ENCODE measurements at regions not wholly inside any gene's neighbourhood (a gene's known extent, or its start where the extent isn't known, plus 50 kb on each side); places are given as distances from the start of the nearest gene placed in this dataset.

DNA sequence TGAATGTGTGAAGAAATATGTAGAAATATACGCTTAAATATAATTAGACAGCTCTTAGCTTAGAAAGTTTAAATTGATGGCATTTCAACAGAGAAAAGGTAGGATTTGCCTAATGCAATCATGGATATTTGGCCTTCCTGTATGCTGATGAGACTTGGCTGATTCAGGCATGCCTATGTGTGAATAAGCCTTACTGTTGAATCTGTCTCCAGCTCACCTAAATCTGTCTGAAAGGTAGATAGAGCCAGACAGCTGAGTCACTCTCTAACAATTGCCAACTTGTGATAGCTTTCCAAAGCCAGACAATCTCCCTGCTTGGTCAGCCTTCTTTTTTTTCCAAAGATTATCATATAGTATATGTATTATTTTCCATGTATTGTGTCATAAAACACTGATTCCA is 92.8 kb upstream of the FLRT2 start:
- no peak for TF ChIP-seq SP1 (IDR thresholded peaks at IDR 0.05)
- TF ChIP-seq FOXM1 (IDR thresholded peaks at IDR 0.05; ENCODE audit: borderline replicate concordance): no peak
- no peak for TF ChIP-seq FOXK2 (IDR thresholded peaks at IDR 0.05)
- no peak for TF ChIP-seq HDGF (IDR thresholded peaks at IDR 0.05; ENCODE audit: borderline replicate concordance)
- TF ChIP-seq ZNF384 (IDR thresholded peaks at IDR 0.05): no peak
- no peak for TF ChIP-seq L3MBTL2 (conservative IDR thresholded peaks at IDR 0.05)
- TF ChIP-seq BHLHE40 (IDR thresholded peaks at IDR 0.05; ENCODE audit: borderline replicate concordance): no peak
- no peak for TF ChIP-seq LEF1 (IDR thresholded peaks at IDR 0.05; ENCODE audit: borderline replicate concordance)
- no peak for TF ChIP-seq ELF4 (IDR thresholded peaks at IDR 0.05)
- no peak for TF ChIP-seq CTBP1 (IDR thresholded peaks at IDR 0.05; ENCODE audit: borderline replicate concordance)
- no peak for TF ChIP-seq ARNT (IDR thresholded peaks at IDR 0.05)
- no peak for TF ChIP-seq SUZ12 (IDR thresholded peaks at IDR 0.05)
- TF ChIP-seq NFRKB (IDR thresholded peaks at IDR 0.05): no peak
- TF ChIP-seq, protein P1, sequence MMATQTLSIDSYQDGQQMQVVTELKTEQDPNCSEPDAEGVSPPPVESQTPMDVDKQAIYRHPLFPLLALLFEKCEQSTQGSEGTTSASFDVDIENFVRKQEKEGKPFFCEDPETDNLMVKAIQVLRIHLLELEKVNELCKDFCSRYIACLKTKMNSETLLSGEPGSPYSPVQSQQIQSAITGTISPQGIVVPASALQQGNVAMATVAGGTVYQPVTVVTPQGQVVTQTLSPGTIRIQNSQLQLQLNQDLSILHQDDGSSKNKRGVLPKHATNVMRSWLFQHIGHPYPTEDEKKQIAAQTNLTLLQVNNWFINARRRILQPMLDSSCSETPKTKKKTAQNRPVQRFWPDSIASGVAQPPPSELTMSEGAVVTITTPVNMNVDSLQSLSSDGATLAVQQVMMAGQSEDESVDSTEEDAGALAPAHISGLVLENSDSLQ (IDR thresholded peaks at IDR 0.05): no peak
- DNase-seq (ENCODE audit: extremely low spot score): no peak
- ChIA-PET CTCF (no interaction called here), POLR2A (no interaction called here)

DNA sequence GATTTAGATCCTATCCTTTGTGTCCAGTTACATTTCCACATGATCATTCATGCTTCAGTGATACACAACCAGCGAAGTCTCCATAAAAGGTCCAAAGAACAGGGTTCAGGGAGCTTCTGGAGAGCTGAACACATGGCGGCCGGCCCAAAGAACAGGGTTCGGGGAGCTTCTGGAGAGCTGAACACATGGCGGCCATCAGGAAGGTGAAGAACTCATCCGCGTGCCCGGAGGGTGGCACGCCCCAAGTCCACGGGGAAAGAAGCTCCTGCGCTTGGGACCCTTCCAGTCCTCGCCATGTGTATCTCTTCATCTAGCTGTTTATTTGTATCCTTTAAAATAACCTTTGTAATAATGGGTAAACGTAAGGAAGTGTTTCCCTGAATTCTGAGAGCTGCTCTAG is 91.9 kb upstream of the FLRT2 start:
- TF ChIP-seq FOXA1 (IDR thresholded peaks at IDR 0.05) (no peak), HDGF (IDR thresholded peaks at IDR 0.05; ENCODE audit: borderline replicate concordance) (no peak), LEF1 (IDR thresholded peaks at IDR 0.05; ENCODE audit: borderline replicate concordance) (no peak), ARNT (IDR thresholded peaks at IDR 0.05) (no peak)
- CTCF ChIA-PET: no interaction called here
- no peak for DNase-seq (ENCODE audit: extremely low spot score)
- POLR2A ChIA-PET: no interaction called here

- CTCF ChIA-PET: no interaction called here
- no peak for DNase-seq (ENCODE audit: extremely low spot score)
- POLR2A ChIA-PET: no interaction called here
- TF ChIP-seq, protein P1 (IDR thresholded peaks at IDR 0.05): no peak
- TF ChIP-seq ARNT (IDR thresholded peaks at IDR 0.05): no peak
- no peak for TF ChIP-seq FOXA1 (IDR thresholded peaks at IDR 0.05)
- no peak for TF ChIP-seq CTBP1 (IDR thresholded peaks at IDR 0.05; ENCODE audit: borderline replicate concordance)
- TF ChIP-seq ZNF384 (IDR thresholded peaks at IDR 0.05): no peak
- no peak for TF ChIP-seq BHLHE40 (IDR thresholded peaks at IDR 0.05; ENCODE audit: borderline replicate concordance)
- no peak for TF ChIP-seq TARDBP (IDR thresholded peaks at IDR 0.05)
- no peak for TF ChIP-seq SP1 (IDR thresholded peaks at IDR 0.05)
Measured at GRCh38 chr14:85438481-85438942, 91.4 kb upstream of the FLRT2 start.

DNA sequence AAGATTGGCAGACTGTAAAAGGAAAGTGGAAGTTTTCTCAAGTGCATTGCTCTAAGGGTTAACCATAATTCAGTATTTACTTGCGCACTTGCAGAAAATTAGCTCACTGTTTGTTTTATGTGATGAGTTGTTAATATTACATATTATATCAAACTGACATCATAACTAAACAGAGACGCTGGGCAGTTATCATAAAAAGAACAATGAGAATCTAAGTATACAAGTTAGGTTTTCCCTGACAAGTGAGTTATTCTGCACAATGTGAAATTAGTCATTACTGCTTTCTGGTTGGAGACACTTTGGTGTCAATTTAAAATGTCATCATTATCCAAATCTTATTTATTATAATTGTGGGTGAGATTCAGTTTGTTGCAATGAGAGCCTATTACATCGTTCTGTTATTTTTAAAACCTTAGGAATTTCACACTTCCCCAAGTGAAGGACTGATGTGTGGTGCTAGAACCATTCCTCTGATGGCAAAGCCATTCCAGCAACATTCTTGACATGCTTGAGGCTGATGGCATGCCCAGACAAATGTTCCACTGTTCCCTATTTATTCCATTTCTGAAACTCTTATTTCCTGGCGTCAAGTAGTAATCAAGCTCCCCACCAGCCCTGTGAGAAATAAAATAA is 90.1 kb upstream of the FLRT2 start:
- TF ChIP-seq ARNT (IDR thresholded peaks at IDR 0.05) (no peak), FOXK2 (IDR thresholded peaks at IDR 0.05) (no peak), NFRKB (IDR thresholded peaks at IDR 0.05) (no peak), TARDBP (IDR thresholded peaks at IDR 0.05) (no peak), LEF1 (IDR thresholded peaks at IDR 0.05; ENCODE audit: borderline replicate concordance) (no peak), ELF4 (IDR thresholded peaks at IDR 0.05) (no peak), FOXA1 (IDR thresholded peaks at IDR 0.05) (no peak), BHLHE40 (IDR thresholded peaks at IDR 0.05; ENCODE audit: borderline replicate concordance) (no peak), HDGF (IDR thresholded peaks at IDR 0.05; ENCODE audit: borderline replicate concordance) (no peak), SUZ12 (IDR thresholded peaks at IDR 0.05) (no peak), CTBP1 (IDR thresholded peaks at IDR 0.05; ENCODE audit: borderline replicate concordance) (no peak), L3MBTL2 (conservative IDR thresholded peaks at IDR 0.05) (no peak), FOXM1 (IDR thresholded peaks at IDR 0.05; ENCODE audit: borderline replicate concordance) (no peak), SP1 (IDR thresholded peaks at IDR 0.05) (no peak), ZNF384 (IDR thresholded peaks at IDR 0.05) (no peak)
- TF ChIP-seq, protein P1 (IDR thresholded peaks at IDR 0.05): no peak
- POLR2A ChIA-PET: no interaction called here
- CTCF ChIA-PET: interaction anchor here (0.6 kb wide), 1 partner anchor 38 kb away, joined by 4 read pairs; no protein-coding TSS in a partner anchor
- no peak for DNase-seq (ENCODE audit: extremely low spot score)

- ChIA-PET CTCF (no interaction called here), POLR2A (no interaction called here)
- no peak for TF ChIP-seq FOXK2 (IDR thresholded peaks at IDR 0.05)
- TF ChIP-seq LEF1 (IDR thresholded peaks at IDR 0.05; ENCODE audit: borderline replicate concordance): no peak
- TF ChIP-seq CTBP1 (IDR thresholded peaks at IDR 0.05; ENCODE audit: borderline replicate concordance): no peak
- no peak for TF ChIP-seq FOXA1 (IDR thresholded peaks at IDR 0.05)
- no peak for TF ChIP-seq FOXM1 (IDR thresholded peaks at IDR 0.05; ENCODE audit: borderline replicate concordance)
- TF ChIP-seq ELF4 (IDR thresholded peaks at IDR 0.05): no peak
- TF ChIP-seq ARNT (IDR thresholded peaks at IDR 0.05): no peak
- TF ChIP-seq L3MBTL2 (conservative IDR thresholded peaks at IDR 0.05): no peak
- no peak for TF ChIP-seq BHLHE40 (IDR thresholded peaks at IDR 0.05; ENCODE audit: borderline replicate concordance)
- TF ChIP-seq ZNF384 (IDR thresholded peaks at IDR 0.05): no peak
- no peak for TF ChIP-seq NFRKB (IDR thresholded peaks at IDR 0.05)
- TF ChIP-seq, protein P1 (IDR thresholded peaks at IDR 0.05): no peak
- no peak for DNase-seq (ENCODE audit: extremely low spot score)
Measured at GRCh38 chr14:85441909-85442643, 87.9 kb upstream of the FLRT2 start.
